HG03378 (cell line): ENCODE measurements at regions not wholly inside any gene's neighbourhood (a gene's known extent, or its start where the extent isn't known, plus 50 kb on each side); places are given as distances from the start of the nearest gene placed in this dataset.
"Not testable (repeated sequence)": the region's sequence is repeated elsewhere in the genome, so short reads cannot be mapped to it uniquely, and the experiment has no call there.

Experiments
- ATAC-seq: cut with Tn5 transposase; IDR thresholded peaks from one replicate; pipeline ENCODE4 v1.9.1; 2021; ENCODE audit warnings: mild to moderate bottlenecking, moderate library complexity; ENCODE audit not compliant: unreplicated experiment

GRCh38 chr16:46388354-46388753, 232.8 kb downstream of the SHCBP1 start:
- ATAC-seq: not testable (repeated sequence)

- ATAC-seq: peak; percentile 1
Measured at GRCh38 chr16:46387720-46388119, 233.5 kb downstream of the SHCBP1 start.

- not testable (repeated sequence) for ATAC-seq
Measured at GRCh38 chr16:46386805-46387620, 234.2 kb downstream of the SHCBP1 start.

- not testable (repeated sequence) for ATAC-seq
Measured at GRCh38 chr16:46386110-46386771, 234.9 kb downstream of the SHCBP1 start.

- ATAC-seq: not testable (repeated sequence)
Measured at GRCh38 chr16:46384285-46385061, 236.7 kb downstream of the SHCBP1 start.

- ATAC-seq: not testable (repeated sequence)
Measured at GRCh38 chr16:46383581-46383980, 237.6 kb downstream of the SHCBP1 start.

- ATAC-seq: not testable (repeated sequence)
Measured at GRCh38 chr16:46382791-46383541, 238.2 kb downstream of the SHCBP1 start.

- ATAC-seq: not testable (repeated sequence)
Measured at GRCh38 chr16:46382079-46382478, 239.1 kb downstream of the SHCBP1 start.

- not testable (repeated sequence) for ATAC-seq
Measured at GRCh38 chr16:46381344-46381743, 239.8 kb downstream of the SHCBP1 start.
